GM21723 (cell line): ENCODE measurements at regions not wholly inside any gene's neighbourhood (a gene's known extent, or its start where the extent isn't known, plus 50 kb on each side); places are given as distances from the start of the nearest gene placed in this dataset.
"Not testable (repeated sequence)": the region's sequence is repeated elsewhere in the genome, so short reads cannot be mapped to it uniquely, and the experiment has no call there.

Source experiments
- ATAC-seq: cut with Tn5 transposase; IDR thresholded peaks from one replicate; pipeline ENCODE4 v1.9.1; 2021; ENCODE audit warnings: mild to moderate bottlenecking, moderate library complexity; ENCODE audit not compliant: unreplicated experiment

DNA sequence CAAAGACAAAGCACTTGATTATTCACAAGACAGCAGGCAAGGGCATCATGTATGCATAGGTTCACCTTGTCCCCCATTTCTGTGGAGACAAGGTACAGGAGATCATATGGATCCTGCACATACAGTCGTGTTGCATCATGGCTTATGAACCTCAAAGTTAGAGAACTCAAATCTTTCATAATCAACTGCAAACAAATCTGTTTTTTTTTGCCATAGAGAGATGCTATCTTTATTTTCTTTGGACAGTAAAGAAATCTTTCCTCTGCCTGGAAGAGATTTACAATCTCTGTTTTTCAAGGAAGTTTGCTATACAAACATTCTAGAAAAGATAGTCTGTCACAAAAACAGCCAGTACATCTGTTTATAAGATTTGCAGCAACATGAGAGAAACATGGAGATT is 578.8 kb downstream of the ANKRD50 start:
- no peak for ATAC-seq

DNA sequence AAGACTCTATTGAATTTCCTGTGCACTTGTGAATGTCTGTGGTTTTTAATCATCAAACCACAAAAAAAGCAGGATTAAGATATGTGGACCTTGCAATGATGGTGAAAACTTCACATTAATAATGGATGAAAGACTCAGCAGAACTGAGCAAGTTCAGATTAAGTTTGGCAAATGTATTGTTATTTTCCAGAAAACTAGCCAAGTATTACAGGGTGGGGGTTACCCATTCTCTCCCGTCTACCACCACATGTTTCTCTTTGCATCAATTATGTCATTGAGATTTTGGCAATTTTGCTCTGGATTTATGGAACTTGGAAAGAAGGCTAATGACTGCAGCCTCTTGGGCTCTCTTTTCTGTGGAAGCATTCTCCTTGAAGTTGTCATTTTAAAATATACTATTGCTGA is 577.1 kb downstream of the ANKRD50 start:
- no peak for ATAC-seq

DNA sequence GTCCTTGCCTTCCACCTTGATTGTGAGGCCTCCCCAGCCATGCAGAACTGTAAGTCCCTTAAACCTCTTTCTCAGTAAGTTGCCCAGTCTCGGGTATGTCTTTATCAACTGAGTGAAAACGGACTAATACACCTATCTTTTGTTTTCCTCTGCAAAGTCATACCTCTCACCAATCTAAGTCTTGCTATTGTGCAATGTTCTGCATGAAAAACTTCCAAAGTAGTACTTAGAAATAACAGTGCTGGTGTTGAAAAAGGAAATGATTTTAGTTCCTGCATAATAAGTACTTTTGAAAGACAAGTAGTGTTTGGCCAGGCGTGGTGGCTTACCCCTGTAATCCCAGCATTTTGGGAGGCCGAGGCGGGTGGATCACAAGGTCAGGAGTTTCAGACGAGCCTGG is 573.5 kb downstream of the ANKRD50 start:
- no peak for ATAC-seq

DNA sequence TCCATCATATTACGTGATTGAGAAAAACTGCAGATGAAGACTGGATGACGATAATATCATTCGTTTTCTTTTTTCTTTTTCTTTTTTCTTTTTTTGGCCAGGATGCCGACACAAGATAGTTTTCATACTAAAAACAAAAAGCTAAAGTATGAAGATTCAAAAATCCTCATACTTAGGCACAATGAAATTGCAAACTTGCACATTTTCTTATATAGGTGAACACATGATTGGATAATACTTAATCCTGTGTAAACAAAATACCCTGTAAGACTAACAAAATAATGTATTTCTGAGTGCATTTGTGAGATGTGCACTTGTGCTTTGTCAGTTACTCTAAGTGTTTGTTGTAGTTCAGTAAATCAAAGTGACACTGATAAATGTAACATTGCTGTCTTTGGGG is 568.9 kb downstream of the ANKRD50 start:
- no peak for ATAC-seq

GRCh38 chr4:124144238-124144654 is 568.3 kb downstream of the ANKRD50 start:
- ATAC-seq, result no peak

GRCh38 chr4:124146068-124146467 is 566.5 kb downstream of the ANKRD50 start:
- ATAC-seq, result no peak

DNA sequence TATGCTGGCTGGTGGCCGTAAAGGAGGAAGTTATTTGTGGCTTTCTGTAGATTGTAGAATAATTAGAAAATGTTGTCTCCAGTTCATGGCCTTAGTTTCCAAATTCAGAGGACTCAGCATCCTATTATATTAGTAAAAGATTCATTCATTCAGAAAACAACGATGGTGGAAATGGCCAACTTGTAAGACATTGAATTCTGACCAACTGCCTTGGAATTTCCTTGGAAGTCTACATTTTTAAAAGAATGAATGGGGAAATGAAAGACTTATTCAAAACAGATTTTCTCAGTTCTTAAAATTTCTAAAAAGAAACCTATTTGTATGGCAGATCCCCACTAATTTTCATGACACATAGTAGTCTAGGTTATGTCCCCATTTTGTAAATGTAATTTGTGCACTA is 561.5 kb downstream of the ANKRD50 start:
- no peak for ATAC-seq

- ATAC-seq, result no peak
Measured at GRCh38 chr4:124152132-124152531, 560.4 kb downstream of the ANKRD50 start.

DNA sequence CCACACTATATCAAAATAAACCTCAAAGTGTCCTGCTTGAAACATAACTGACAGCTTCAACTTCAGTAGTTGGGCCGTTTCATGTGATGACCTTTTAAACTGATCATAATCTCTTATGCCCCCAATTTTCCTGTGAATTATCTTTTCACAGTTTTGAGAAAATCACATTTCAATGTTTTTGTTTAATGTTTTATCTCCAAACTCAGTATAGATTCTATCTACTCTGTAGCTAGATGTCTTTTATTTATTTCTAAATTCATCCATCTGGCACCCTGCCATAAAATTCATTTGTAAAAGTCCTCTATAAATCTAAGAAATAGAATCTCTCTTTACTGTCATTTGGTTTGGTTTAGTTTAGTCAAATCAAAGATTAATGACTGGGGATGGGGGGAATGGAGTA is 557.3 kb downstream of the ANKRD50 start:
- ATAC-seq, result no peak

- no peak for ATAC-seq
Measured at GRCh38 chr4:124157396-124158083, 555.0 kb downstream of the ANKRD50 start.

- ATAC-seq, result no peak
Measured at GRCh38 chr4:124163401-124163800, 549.1 kb downstream of the ANKRD50 start.

DNA sequence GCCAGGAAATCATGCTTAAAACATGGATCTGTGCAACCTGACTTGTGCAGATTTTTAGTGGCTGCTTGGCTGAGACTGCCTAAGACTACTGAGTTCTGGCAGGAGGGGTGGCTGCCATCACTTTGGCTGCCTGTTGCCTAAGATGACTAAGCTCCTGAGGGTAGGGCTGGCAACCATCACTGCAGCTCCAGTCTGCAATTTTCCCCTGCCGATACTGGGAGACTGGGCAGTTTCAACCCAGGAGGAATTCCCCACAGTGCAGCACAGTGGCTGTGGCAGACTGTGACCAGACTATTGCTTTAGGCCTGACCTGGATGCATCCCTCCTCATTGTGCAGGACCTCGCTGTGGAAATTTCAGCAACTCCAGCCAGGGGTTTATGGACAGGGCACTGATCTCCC is 544.9 kb downstream of the ANKRD50 start:
- ATAC-seq, result no peak

DNA sequence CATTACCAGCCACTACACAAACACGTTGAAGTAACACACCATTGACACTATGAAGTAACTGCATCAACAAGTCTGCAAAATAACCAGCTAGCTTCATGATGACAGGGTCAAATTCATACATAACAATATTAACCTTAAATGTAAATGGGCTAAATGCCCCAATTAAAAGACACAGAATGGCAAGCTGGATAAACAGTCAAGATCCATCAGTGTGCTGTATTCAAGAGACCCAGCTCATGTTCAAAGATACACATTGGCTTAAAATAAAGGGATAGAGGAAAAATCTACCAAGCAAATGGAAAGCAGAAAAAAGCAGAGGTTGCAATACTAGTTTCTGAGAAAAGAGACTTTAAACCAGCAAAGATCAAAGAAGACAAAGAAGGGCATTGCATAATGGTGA is 543.0 kb downstream of the ANKRD50 start:
- ATAC-seq, result not testable (repeated sequence)

DNA sequence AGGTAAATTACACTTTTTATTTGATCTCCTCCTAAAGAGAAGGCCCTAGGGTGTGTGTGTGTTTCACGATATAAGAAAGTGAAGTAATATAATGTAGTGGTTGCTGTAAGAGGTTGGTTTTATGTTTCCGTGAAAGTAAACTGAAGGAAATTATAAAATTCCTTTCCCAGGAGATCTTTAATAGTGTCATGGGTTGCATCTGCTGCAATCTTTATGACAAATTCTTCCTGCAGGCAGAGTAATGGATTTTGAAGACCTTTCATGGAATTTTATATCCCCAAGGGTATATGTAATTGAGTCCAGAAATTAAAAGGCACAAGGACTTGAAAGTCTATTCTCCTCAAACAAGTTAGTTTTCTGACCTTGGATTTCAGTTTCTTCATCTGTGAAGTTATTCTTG is 538.6 kb downstream of the ANKRD50 start:
- no peak for ATAC-seq

DNA sequence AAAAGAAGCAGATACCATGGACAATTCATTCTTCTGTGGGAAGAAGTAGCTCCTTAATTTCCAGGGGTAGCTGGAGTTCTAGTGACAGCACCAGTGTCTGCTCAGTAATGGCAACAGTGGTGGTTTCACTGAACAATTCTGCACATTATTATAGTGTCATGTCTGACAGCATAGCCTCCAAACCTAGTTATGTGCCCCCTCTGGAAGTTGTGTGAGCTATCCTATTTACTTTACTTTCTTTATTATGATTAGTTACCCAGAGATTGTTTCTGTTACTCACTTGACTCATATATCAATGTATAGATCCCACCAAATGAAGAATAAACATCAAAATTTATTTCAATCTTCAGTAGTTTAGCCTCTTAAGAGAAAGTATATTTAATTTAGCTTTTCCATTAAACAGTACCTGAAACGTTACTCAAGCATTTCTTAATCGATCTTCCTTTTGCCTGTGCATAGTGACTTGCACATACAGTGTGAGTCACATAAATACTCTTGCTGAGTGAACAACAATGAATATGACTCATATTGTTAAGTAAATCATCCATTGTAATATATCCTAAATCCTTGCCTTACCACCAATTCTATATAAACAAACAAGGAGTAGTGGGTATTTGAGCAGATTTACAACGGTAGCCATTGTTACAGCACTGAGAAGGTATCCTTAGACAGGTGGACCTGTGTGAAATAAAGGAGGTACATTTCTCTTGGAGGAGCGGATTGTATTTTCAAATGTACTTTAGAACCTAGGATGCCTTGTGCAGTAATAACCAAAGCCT is 534.7 kb downstream of the ANKRD50 start:
- no peak for ATAC-seq

DNA sequence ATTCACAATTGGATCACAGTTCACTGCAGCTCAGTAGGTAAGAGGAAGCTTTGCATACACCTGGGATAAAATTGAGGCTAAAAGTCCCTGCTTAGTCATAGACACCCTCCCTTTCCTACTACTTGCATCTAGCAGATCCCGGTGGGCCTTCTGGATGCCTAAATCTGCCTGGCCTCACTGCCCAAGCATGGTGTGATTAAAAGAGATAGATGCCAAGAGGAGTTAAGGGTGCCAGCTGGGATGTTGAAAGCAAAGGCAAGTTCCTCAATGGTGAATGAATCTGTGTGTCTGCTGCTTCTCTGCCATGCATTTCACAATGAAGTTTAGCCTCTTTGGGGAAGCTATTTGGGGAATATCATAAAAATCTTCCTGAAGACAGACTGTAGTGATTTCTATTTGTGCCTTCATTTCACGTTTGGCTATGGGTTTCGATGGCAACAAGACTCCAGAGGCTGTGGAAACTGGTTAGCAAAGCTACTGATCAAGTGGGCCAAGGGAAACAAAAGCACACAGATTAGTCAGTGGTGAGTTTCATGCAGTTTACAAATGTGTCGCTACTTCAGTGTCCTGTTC is 534.0 kb downstream of the ANKRD50 start:
- ATAC-seq, result no peak

GRCh38 chr4:124179506-124180186 is 532.9 kb downstream of the ANKRD50 start:
- no peak for ATAC-seq

- no peak for ATAC-seq
Measured at GRCh38 chr4:124181039-124181438, 531.5 kb downstream of the ANKRD50 start.

- ATAC-seq, result no peak
Measured at GRCh38 chr4:124183231-124183630, 529.3 kb downstream of the ANKRD50 start.

GRCh38 chr4:124183926-124184325 is 528.6 kb downstream of the ANKRD50 start:
- no peak for ATAC-seq

GRCh38 chr4:124184792-124185191 is 527.7 kb downstream of the ANKRD50 start:
- ATAC-seq, result no peak

DNA sequence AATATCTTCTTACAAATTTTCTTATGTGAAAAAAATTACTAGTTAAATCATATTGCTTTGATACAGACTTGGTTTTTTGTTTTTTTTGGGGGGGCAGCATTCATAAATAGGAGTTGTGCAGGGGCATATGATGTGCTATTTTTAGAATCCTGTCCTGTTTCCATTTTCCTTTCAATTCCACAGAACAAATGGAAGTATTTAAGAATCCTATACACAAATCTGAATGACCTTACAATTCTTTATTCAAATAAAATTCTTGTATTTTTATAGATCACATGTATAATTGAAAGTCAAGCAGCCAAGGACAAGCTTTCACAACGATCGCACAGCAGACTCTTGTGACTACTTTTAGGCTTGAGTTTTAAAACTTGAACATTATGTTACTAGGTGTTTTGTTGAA is 523.9 kb downstream of the ANKRD50 start:
- no peak for ATAC-seq
